K562 (cell line): ENCODE measurements at regions not wholly inside any gene's neighbourhood (a gene's known extent, or its start where the extent isn't known, plus 50 kb on each side); places are given as distances from the start of the nearest gene placed in this dataset.

ENCODE experiments used
- CUX1 ChIP-seq: fragments of 200-800 bp; sonication (Bioruptor generic); IDR thresholded peaks from 2 replicates; pipeline ENCODE4 v1.6.1; 2016; ENCODE audit warnings: missing genetic modification characterization, missing compliant biosample characterization
- HDAC3 ChIP-seq: fragments of 450-650 bp; IDR thresholded peaks from 2 replicates; pipeline ENCODE4 v1.6.1; 2018; ENCODE audit warnings: borderline replicate concordance, mild to moderate bottlenecking, moderate library complexity; ENCODE audit not compliant: partially characterized antibody
- HMG20B ChIP-seq: fragments of 250-450 bp; sonication (Bioruptor Pico); IDR thresholded peaks from 2 replicates; pipeline ENCODE4 v1.5.0; 2021; ENCODE audit warnings: mild to moderate bottlenecking
- NR2C2 ChIP-seq, 2 experiments: fragments of 200-800 bp in 1 of 2; sonication (Bioruptor generic) in 1 of 2; sonication (generic) in 1 of 2; formaldehyde crosslinking in 1 of 2; IDR thresholded peaks; 2 replicates each; pipeline versions ENCODE4 v1.6.1 to v1.8.0; 2016 to 2022; ENCODE audit warnings: mild to moderate bottlenecking in 1 of 2, missing compliant biosample characterization in 1 of 2, missing genetic modification characterization in 1 of 2, missing genetic modification reagents in 1 of 2
- RCOR1 ChIP-seq, 2 experiments: IDR thresholded peaks; 2 replicates each; pipeline ENCODE4 v1.6.1; 2012; ENCODE audit warnings: low read depth in 2 of 2, low read length in 2 of 2, borderline replicate concordance in 1 of 2, improper control_type of control experiment in 1 of 2
- SOX6 ChIP-seq: fragments of 450-650 bp; IDR thresholded peaks from 2 replicates; pipeline ENCODE4 v1.6.1; 2014; ENCODE audit warnings: mild to moderate bottlenecking

GRCh38 chr14:22107753-22108152, 434.1 kb upstream of the OR4E1 start (continued):
- TF ChIP-seq RCOR1 (IDR thresholded peaks at IDR 0.05; ENCODE audit: borderline replicate concordance in 1 of 2, low read depth in 2 of 2, low read length in 2 of 2) = no peak
- no peak for TF ChIP-seq CUX1 (CRISPR knock-in tag)
- TF ChIP-seq HDAC3 = no peak
- TF ChIP-seq HMG20B (CRISPR knock-in tag) = no peak
- TF ChIP-seq SOX6 = no peak
- no peak for TF ChIP-seq NR2C2 (CRISPR knock-in tag; IDR thresholded peaks at IDR 0.05)
- no peak for TF ChIP-seq NR2C2 (tag; IDR thresholded peaks at IDR 0.05)
